Keratinocyte (primary cell): ENCODE measurements at regions not wholly inside any gene's neighbourhood (a gene's known extent, or its start where the extent isn't known, plus 50 kb on each side); places are given as distances from the start of the nearest gene placed in this dataset.

Source experiments
- CTCF ChIP-seq, 3 experiments: IDR thresholded peaks in 1 of 3; conservative IDR thresholded peaks in 1 of 3; optimal IDR thresholded peaks in 1 of 3; 2 replicates in 2 of 3; 3 replicates in 1 of 3; pipeline versions ENCODE3 to v1.5.1; 2011; ENCODE audit warnings: low read length in 3 of 3, mild to moderate bottlenecking in 3 of 3, moderate library complexity in 2 of 3, control low read depth in 1 of 3, inconsistent platforms in 1 of 3; ENCODE audit not compliant: insufficient read depth in 2 of 3; ENCODE audit errors: extremely low read depth in 1 of 3
- EZH2 ChIP-seq: IDR thresholded peaks from one replicate; pipeline ENCODE4 v1.6.1; 2012; ENCODE audit warnings: inconsistent platforms, mild to moderate bottlenecking, low read length, moderate library complexity

GRCh38 chr1:57623039-57623790 is 199.4 kb upstream of the DAB1 start:
- no peak for TF ChIP-seq CTCF (optimal IDR thresholded peaks at IDR 0.05 in 1 of 3, IDR thresholded peaks at IDR 0.05 in 1 of 3, conservative IDR thresholded peaks at IDR 0.05 in 1 of 3; ENCODE audit: extremely low read depth in 1 of 3, insufficient read depth in 2 of 3, low read length in 3 of 3)
- no peak for TF ChIP-seq EZH2
